ENCODE measurements at regions not wholly inside any gene's neighbourhood (a gene's known extent, or its start where the extent isn't known, plus 50 kb on each side); places are given as distances from the start of the nearest gene placed in this dataset.

DNA sequence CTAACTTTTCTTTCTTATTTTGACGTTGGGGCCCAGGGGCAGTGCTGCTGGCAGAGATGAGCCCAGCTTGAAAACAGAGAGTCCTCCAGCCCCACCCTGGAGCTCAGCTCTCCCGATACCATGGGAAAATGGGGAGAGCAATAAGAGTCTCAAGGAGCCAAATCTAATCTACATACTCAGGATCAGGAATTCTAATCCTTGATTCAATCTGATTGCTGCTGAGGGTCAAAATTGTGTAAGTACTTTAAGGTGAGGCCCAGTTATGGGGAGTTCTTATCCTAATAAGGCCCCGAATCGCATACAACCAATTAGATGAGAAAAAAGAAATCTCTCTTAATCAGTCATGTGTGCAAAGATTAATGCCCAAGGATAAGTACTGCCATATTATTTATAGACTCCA is 202.9 kb downstream of the FAM76B start:
- TF ChIP-seq, protein P1, sequence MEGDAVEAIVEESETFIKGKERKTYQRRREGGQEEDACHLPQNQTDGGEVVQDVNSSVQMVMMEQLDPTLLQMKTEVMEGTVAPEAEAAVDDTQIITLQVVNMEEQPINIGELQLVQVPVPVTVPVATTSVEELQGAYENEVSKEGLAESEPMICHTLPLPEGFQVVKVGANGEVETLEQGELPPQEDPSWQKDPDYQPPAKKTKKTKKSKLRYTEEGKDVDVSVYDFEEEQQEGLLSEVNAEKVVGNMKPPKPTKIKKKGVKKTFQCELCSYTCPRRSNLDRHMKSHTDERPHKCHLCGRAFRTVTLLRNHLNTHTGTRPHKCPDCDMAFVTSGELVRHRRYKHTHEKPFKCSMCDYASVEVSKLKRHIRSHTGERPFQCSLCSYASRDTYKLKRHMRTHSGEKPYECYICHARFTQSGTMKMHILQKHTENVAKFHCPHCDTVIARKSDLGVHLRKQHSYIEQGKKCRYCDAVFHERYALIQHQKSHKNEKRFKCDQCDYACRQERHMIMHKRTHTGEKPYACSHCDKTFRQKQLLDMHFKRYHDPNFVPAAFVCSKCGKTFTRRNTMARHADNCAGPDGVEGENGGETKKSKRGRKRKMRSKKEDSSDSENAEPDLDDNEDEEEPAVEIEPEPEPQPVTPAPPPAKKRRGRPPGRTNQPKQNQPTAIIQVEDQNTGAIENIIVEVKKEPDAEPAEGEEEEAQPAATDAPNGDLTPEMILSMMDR (IDR thresholded peaks at IDR 0.05): no peak
- TF ChIP-seq EZH2 (IDR thresholded peaks at IDR 0.05; ENCODE audit: borderline replicate concordance, insufficient read depth, low read depth, low read length, poor library complexity, severe bottlenecking): no peak

Measured in B cell (primary cell).